H1 (cell line): ENCODE measurements at regions not wholly inside any gene's neighbourhood (a gene's known extent, or its start where the extent isn't known, plus 50 kb on each side); places are given as distances from the start of the nearest gene placed in this dataset.

Source experiments
- CTCF ChIA-PET: fragments of 300-600 bp; sonication (Branson Sonifier 250); formaldehyde crosslinking; loops from one replicate; lab custom pipeline; 2021; ENCODE audit not compliant: partially characterized antibody; lab: Charles Lee
- POLR2A ChIA-PET: fragments of 300-600 bp; sonication (Branson Sonifier 250); formaldehyde crosslinking; loops from one replicate; lab custom pipeline; 2021; ENCODE audit warnings: inconsistent platforms; ENCODE audit not compliant: partially characterized antibody; lab: Charles Lee
- DNase-seq, 2 experiments: peaks; one replicate each; pipeline versions ENCODE4 v3.0.0 to v3.0.0-alpha.2; 2010 to 2022; ENCODE audit warnings: low spot score in 2 of 2, low read depth in 1 of 2, mixed read lengths in 1 of 2
- FAIRE-seq: peaks from 2 replicates; lab custom pipeline; 2011; peaks lifted over from hg19 to GRCh38; lab: Jason Lieb, UNC
- H2AFZ ChIP-seq: 2 replicates; pipeline ENCODE4 v1.8.1; 2012; ENCODE audit warnings: low read length, inconsistent platforms
- H2AK5ac ChIP-seq: 2 replicates; pipeline ENCODE4 v1.6.1; 2013; ENCODE audit warnings: low read depth, low read length
- H2BK120ac ChIP-seq: replicated peaks from 2 replicates; pipeline ENCODE3; 2013; ENCODE audit warnings: low read depth, low read length, inconsistent platforms
- H2BK12ac ChIP-seq: 2 replicates; pipeline ENCODE4 v1.6.1; 2013; ENCODE audit warnings: low read depth, low read length
- H2BK15ac ChIP-seq: 2 replicates; pipeline ENCODE4 v1.6.1; 2013; ENCODE audit warnings: low read length
- H2BK20ac ChIP-seq: 2 replicates; pipeline ENCODE4 v1.6.1; 2013; ENCODE audit warnings: low read length
- H2BK5ac ChIP-seq: 2 replicates; pipeline ENCODE4 v1.6.1; 2013; ENCODE audit warnings: low read depth, low read length
- H3K14ac ChIP-seq: 2 replicates; pipeline ENCODE4 v1.6.1; 2013; ENCODE audit warnings: inconsistent platforms; ENCODE audit not compliant: insufficient read length
- H3K18ac ChIP-seq: 2 replicates; pipeline ENCODE4 v1.6.1; 2013; ENCODE audit warnings: low read length; ENCODE audit errors: extremely low read depth
- H3K23ac ChIP-seq: 2 replicates; pipeline ENCODE4 v1.6.1; 2013; ENCODE audit warnings: inconsistent platforms; ENCODE audit not compliant: insufficient read length
- H3K23me2 ChIP-seq: 2 replicates; pipeline ENCODE4 v1.6.1; 2013; ENCODE audit warnings: low read depth, low read length
- H3K27ac ChIP-seq: 2 replicates; pipeline ENCODE4 v1.6.1; 2011; ENCODE audit warnings: low read depth, low read length, inconsistent platforms
- H3K27me3 ChIP-seq, 4 experiments: replicated peaks in 1 of 4; 1 replicate in 1 of 4; 2 replicates in 3 of 4; pipeline versions ENCODE4 v1.6.1 to v1.8.1; 2011 to 2013; ENCODE audit warnings: low read length in 3 of 4, mild to moderate bottlenecking in 3 of 4, inconsistent platforms in 2 of 4, mixed read lengths in 2 of 4, moderate library complexity in 1 of 4; ENCODE audit not compliant: control insufficient read depth in 3 of 4, insufficient read depth in 3 of 4; ENCODE audit errors: extremely low read depth in 1 of 4
- H3K36me3 ChIP-seq, 4 experiments: 2 replicates each; pipeline versions ENCODE4 v1.6.1 to v1.8.1; 2011 to 2013; ENCODE audit warnings: mild to moderate bottlenecking in 4 of 4, low read length in 3 of 4, moderate library complexity in 2 of 4, control low read depth in 1 of 4, inconsistent platforms in 1 of 4; ENCODE audit not compliant: insufficient read depth in 4 of 4, control insufficient read depth in 2 of 4
- H3K4ac ChIP-seq: replicated peaks from 2 replicates; pipeline ENCODE3; 2013; ENCODE audit warnings: low read length, low read depth, mixed read lengths, inconsistent platforms; ENCODE audit not compliant: insufficient read length
- H3K4me1 ChIP-seq, 4 experiments: replicated peaks in 1 of 4; 1 replicate in 1 of 4; 2 replicates in 3 of 4; pipeline versions ENCODE4 v1.6.1 to v1.8.1; 2011 to 2013; ENCODE audit warnings: low read length in 3 of 4, inconsistent platforms in 2 of 4, mixed read lengths in 1 of 4; ENCODE audit not compliant: insufficient read depth in 4 of 4, control insufficient read depth in 3 of 4
- H3K4me2 ChIP-seq, 2 experiments: 2 replicates each; pipeline versions ENCODE4 v1.6.1 to v1.8.1; 2011 to 2013; ENCODE audit warnings: low read depth in 2 of 2, low read length in 2 of 2, control low read depth in 1 of 2, inconsistent platforms in 1 of 2, mild to moderate bottlenecking in 1 of 2; ENCODE audit not compliant: insufficient read depth in 1 of 2
- H3K4me3 ChIP-seq, 4 experiments: fragments of 200-600, 300-600 bp in 1 of 4; sonication (generic), shearing (Covaris generic), sonication (Bioruptor Twin) in 1 of 4; 2 replicates each; pipeline versions ENCODE4 v1.5.1 to v1.8.1; 2011 to 2016; ENCODE audit warnings: low read length in 4 of 4, low read depth in 3 of 4, control low read depth in 2 of 4, inconsistent platforms in 2 of 4, mild to moderate bottlenecking in 2 of 4, mixed read lengths in 1 of 4, moderate library complexity in 1 of 4; ENCODE audit not compliant: insufficient read depth in 2 of 4; ENCODE audit errors: extremely low read depth in 1 of 4
- H3K56ac ChIP-seq: replicated peaks from 2 replicates; pipeline ENCODE3; 2013; ENCODE audit warnings: low read depth, mild to moderate bottlenecking, mixed read lengths, low read length, inconsistent platforms; ENCODE audit not compliant: insufficient read length
- H3K79me1 ChIP-seq: 2 replicates; pipeline ENCODE4 v1.6.1; 2013; ENCODE audit warnings: low read depth, low read length, control low read depth
- H3K79me2 ChIP-seq, 2 experiments: 2 replicates each; pipeline versions ENCODE4 v1.6.1 to v1.8.1; 2012 to 2013; ENCODE audit warnings: low read length in 2 of 2, mild to moderate bottlenecking in 2 of 2, inconsistent platforms in 1 of 2; ENCODE audit not compliant: insufficient read depth in 2 of 2, control insufficient read depth in 1 of 2
- H3K9ac ChIP-seq, 4 experiments: replicated peaks in 1 of 4; 1 replicate in 1 of 4; 2 replicates in 3 of 4; pipeline versions ENCODE4 v1.6.1 to v1.8.1; 2011 to 2013; ENCODE audit warnings: low read depth in 3 of 4, low read length in 3 of 4, control low read depth in 2 of 4, mild to moderate bottlenecking in 2 of 4, moderate library complexity in 2 of 4, inconsistent platforms in 1 of 4; ENCODE audit errors: extremely low read depth in 1 of 4
- H3K9me3 ChIP-seq, 2 experiments: 2 replicates each; pipeline versions ENCODE4 v1.6.1 to v1.8.1; 2012 to 2013; ENCODE audit warnings: mild to moderate bottlenecking in 2 of 2, moderate library complexity in 2 of 2, control low read depth in 1 of 2, inconsistent platforms in 1 of 2, low read depth in 1 of 2, low read length in 1 of 2, mixed read lengths in 1 of 2; ENCODE audit not compliant: insufficient read depth in 2 of 2
- H4K20me1 ChIP-seq, 2 experiments: replicated peaks in 1 of 2; 2 replicates each; pipeline versions ENCODE3 to v1.8.1; 2011 to 2013; ENCODE audit warnings: inconsistent platforms in 2 of 2, low read length in 2 of 2, mild to moderate bottlenecking in 1 of 2; ENCODE audit not compliant: insufficient read depth in 2 of 2, control insufficient read depth in 1 of 2
- H4K5ac ChIP-seq: 2 replicates; pipeline ENCODE4 v1.6.1; 2013; ENCODE audit warnings: low read length, low read depth, mixed read lengths, inconsistent platforms; ENCODE audit not compliant: insufficient read length
- H4K8ac ChIP-seq: 2 replicates; pipeline ENCODE4 v1.8.0; 2013; ENCODE audit warnings: mild to moderate bottlenecking, moderate library complexity, low read length, inconsistent platforms; ENCODE audit not compliant: insufficient read depth; ENCODE audit errors: extremely low read depth
- H4K91ac ChIP-seq: replicated peaks from 2 replicates; pipeline ENCODE3; 2013; ENCODE audit warnings: low read length, mixed read lengths, inconsistent platforms; ENCODE audit not compliant: insufficient read length
- EZH2 ChIP-seq: fragments of 200-600 bp; sonication (generic); IDR thresholded peaks from 2 replicates; pipeline ENCODE4 v1.7.1; 2012; ENCODE audit warnings: low read depth, mild to moderate bottlenecking, moderate library complexity, low read length, inconsistent platforms; ENCODE audit not compliant: severe bottlenecking
- KDM4A ChIP-seq: IDR thresholded peaks from one replicate; pipeline ENCODE4 v1.7.1; 2012; ENCODE audit warnings: low read depth, mild to moderate bottlenecking, moderate library complexity, low read length, inconsistent platforms; ENCODE audit not compliant: severe bottlenecking
- MAX ChIP-seq: IDR thresholded peaks from 2 replicates; pipeline ENCODE4 v1.6.1; 2012; ENCODE audit warnings: inconsistent platforms
- POLR2A ChIP-seq, 2 experiments: IDR thresholded peaks; 1 replicate in 1 of 2; 2 replicates in 1 of 2; pipeline ENCODE4 v1.6.1; 2011; ENCODE audit warnings: low read depth in 2 of 2, low read length in 2 of 2, mild to moderate bottlenecking in 2 of 2; ENCODE audit errors: control extremely low read depth in 1 of 2
- RAD21 ChIP-seq, 2 experiments: IDR thresholded peaks in 1 of 2; conservative IDR thresholded peaks in 1 of 2; 2 replicates each; pipeline ENCODE4 v1.6.1; 2011; ENCODE audit warnings: low read depth in 2 of 2, low read length in 2 of 2, improper control_type of control experiment in 1 of 2, inconsistent platforms in 1 of 2, mild to moderate bottlenecking in 1 of 2, moderate library complexity in 1 of 2
- SIN3A ChIP-seq, 2 experiments: IDR thresholded peaks in 1 of 2; conservative IDR thresholded peaks in 1 of 2; 2 replicates each; pipeline ENCODE4 v1.6.1; 2011 to 2012; ENCODE audit warnings: low read length in 2 of 2, improper control_type of control experiment in 1 of 2, low read depth in 1 of 2, mild to moderate bottlenecking in 1 of 2
- SIRT6 ChIP-seq: IDR thresholded peaks from one replicate; pipeline ENCODE4 v1.7.1; 2012; ENCODE audit warnings: low read length, inconsistent platforms
- SP1 ChIP-seq: IDR thresholded peaks from 2 replicates; pipeline ENCODE4 v1.6.1; 2011; ENCODE audit warnings: low read depth, low read length
- SRF ChIP-seq: IDR thresholded peaks from 2 replicates; pipeline ENCODE4 v1.6.1; 2011; ENCODE audit warnings: mild to moderate bottlenecking, low read depth, low read length, moderate library complexity
- TEAD4 ChIP-seq: IDR thresholded peaks from 2 replicates; pipeline ENCODE4 v1.6.1; 2012; ENCODE audit warnings: low read depth, low read length, inconsistent platforms, mixed read lengths
- WGBS, 2 experiments: shearing (Covaris generic) in 1 of 2; methylation state at CpG; one replicate each; pipeline versions ENCODE4 v1.1.6 to v1.1.7; 2013 to 2015; ENCODE audit warnings: low lambda C conversion rate in 2 of 2, mixed read lengths in 2 of 2, inconsistent platforms in 1 of 2, low coverage in 1 of 2, missing lambda C conversion rate in 1 of 2; ENCODE audit not compliant: insufficient replicate concordance in 2 of 2, insufficient coverage in 1 of 2, insufficient read length in 1 of 2; ENCODE audit errors: extremely low coverage in 1 of 2, missing lambda C conversion rate in 1 of 2; 5-methylcytosine and 5-hydroxymethylcytosine counted together

GRCh38 chr4:135834471-135834870 lies 1632.9 kb upstream of the PABPC4L start:
- H3K36me3 ChIP-seq, result no peaks in the 10 kb centered on the region
- no peak overlapping the region for H3K14ac ChIP-seq
- H3K9me3 ChIP-seq, result no peaks in the 10 kb centered on the region
- ChIA-PET CTCF (no interaction called here), POLR2A (no interaction called here)
- H3K4me2 ChIP-seq, result no peak overlapping the region
- H3K27me3 ChIP-seq, result no peaks in the 10 kb centered on the region
- H2AFZ ChIP-seq, result no peak overlapping the region
- FAIRE-seq (no peak), DNase-seq (no peak)
- H2BK120ac ChIP-seq, result no peak overlapping the region
- H3K4ac ChIP-seq, result no peak overlapping the region
- H4K5ac ChIP-seq, result no peak overlapping the region
- no peaks in the 10 kb centered on the region for H3K4me1 ChIP-seq
- no peak overlapping the region for H3K9ac ChIP-seq
- no peak overlapping the region for H3K23ac ChIP-seq
- H3K56ac ChIP-seq, result no peak overlapping the region
- no peak overlapping the region for H3K4me3 ChIP-seq
- H4K8ac ChIP-seq, result no peak overlapping the region
- no peaks in the 10 kb centered on the region for H3K23me2 ChIP-seq
- H3K18ac ChIP-seq, result no peak overlapping the region
- H2BK20ac ChIP-seq, result no peak overlapping the region
- no peak overlapping the region for H4K91ac ChIP-seq
- no peak overlapping the region for H2AK5ac ChIP-seq
- no peaks in the 10 kb centered on the region for H3K79me2 ChIP-seq
- 82% methylated on average over 2 of the region's 2 CpGs; no CpG with 5 or more reads in 1 of the 2 experiments for WGBS, 2 experiments
- no peak overlapping the region for H3K27ac ChIP-seq
- H2BK12ac ChIP-seq, result no peak overlapping the region
- H2BK15ac ChIP-seq, result no peak overlapping the region
- H2BK5ac ChIP-seq, result no peak overlapping the region
- no peaks in the 10 kb centered on the region for H4K20me1 ChIP-seq
- no peaks in the 10 kb centered on the region for H3K79me1 ChIP-seq
- TF ChIP-seq TEAD4 (no peak), SIRT6 (no peak), SP1 (no peak), RAD21 (IDR thresholded peaks at IDR 0.05 in 1 of 2, conservative IDR thresholded peaks at IDR 0.05 in 1 of 2; ENCODE audit: low read depth in 2 of 2, low read length in 2 of 2) (no peak), EZH2 (no peak), SRF (no peak), SIN3A (conservative IDR thresholded peaks at IDR 0.05 in 1 of 2, IDR thresholded peaks at IDR 0.05 in 1 of 2; ENCODE audit: low read depth in 1 of 2, low read length in 2 of 2) (no peak), KDM4A (no peak), POLR2A (IDR thresholded peaks at IDR 0.05; ENCODE audit: control extremely low read depth in 1 of 2, low read depth in 2 of 2, low read length in 2 of 2) (no peak), MAX (no peak)
